GM12878 (cell line): ENCODE measurements at regions not wholly inside any gene's neighbourhood (a gene's known extent, or its start where the extent isn't known, plus 50 kb on each side); places are given as distances from the start of the nearest gene placed in this dataset.

Experiments
- ATAC-seq: fragments of 200-7000 bp; cut with Tn5 transposase; 3 replicates; pipeline ENCODE4 v1.9.1; 2020; ENCODE audit warnings: mild to moderate bottlenecking, moderate library complexity
- BruUV-seq: library from RNA; stranded (reverse); fragments of 400-500 nt; replicated peaks from 2 replicates; lab custom pipeline; 2021; lab: Mats Ljungman, UMichigan
- CTCF ChIA-PET: fragments of 300-600 bp; sonication (Branson Sonifier 250); formaldehyde crosslinking; extraction: SDS; loops from one replicate; lab custom pipeline; 2021; ENCODE audit warnings: inconsistent platforms; lab: Yijun Ruan, JAX
- POLR2A ChIA-PET: fragments of 350-600 bp; formaldehyde crosslinking; extraction: SDS; loops from one replicate; lab custom pipeline; 2021; ENCODE audit warnings: inconsistent platforms; lab: Charles Lee
- RAD21 ChIA-PET: fragments of 300-600 bp; sonication (Branson Sonifier 250); formaldehyde crosslinking; loops from one replicate; lab custom pipeline; 2023; ENCODE audit warnings: antibody characterized with exemption; ENCODE audit not compliant: unreplicated experiment; lab: Charles Lee
- SMC1A ChIA-PET: fragments of 300-600 bp; sonication (Branson Sonifier 250); formaldehyde crosslinking; loops from one replicate; lab custom pipeline; 2023; ENCODE audit not compliant: unreplicated experiment, uncharacterized antibody; lab: Charles Lee
- DNase-seq: peaks from one replicate; pipeline ENCODE4 v3.0.0-alpha.2; 2011; ENCODE audit warnings: low read depth, low spot score
- FAIRE-seq: peaks from 3 replicates; lab custom pipeline; 2011; peaks lifted over from hg19 to GRCh38; lab: Jason Lieb, UNC
- H2AFZ ChIP-seq: 2 replicates; pipeline ENCODE4 v1.6.0; 2011; ENCODE audit warnings: low read depth, low read length, control low read depth; ENCODE audit not compliant: control insufficient read depth
- H3K27ac ChIP-seq: 2 replicates; pipeline ENCODE4 v1.5.1; 2011; ENCODE audit warnings: control low read depth; ENCODE audit not compliant: control insufficient read depth, insufficient read depth
- H3K27me3 ChIP-seq, 2 experiments: replicated peaks in 1 of 2; 2 replicates each; pipeline versions ENCODE4 v1.6.0 to v1.6.1; 2011; ENCODE audit warnings: low read length in 1 of 2; ENCODE audit not compliant: control insufficient read depth in 2 of 2, insufficient read depth in 2 of 2
- H3K36me3 ChIP-seq, 2 experiments: 2 replicates each; pipeline ENCODE4 v1.5.1; 2011; ENCODE audit warnings: low read length in 1 of 2; ENCODE audit not compliant: control insufficient read depth in 2 of 2, insufficient read depth in 2 of 2
- H3K4me1 ChIP-seq: 2 replicates; pipeline ENCODE4 v1.6.1; 2011; ENCODE audit warnings: mild to moderate bottlenecking, low read length, moderate library complexity, mixed read lengths; ENCODE audit not compliant: control insufficient read depth, insufficient read depth
- H3K4me2 ChIP-seq: 2 replicates; pipeline ENCODE4 v1.6.0; 2011; ENCODE audit warnings: control low read depth; ENCODE audit not compliant: control insufficient read depth, insufficient read depth
- H3K4me3 ChIP-seq: fragments of 200-600 bp; sonication (generic); 2 replicates; pipeline ENCODE4 v1.5.1; 2016
- H3K79me2 ChIP-seq: 2 replicates; pipeline ENCODE4 v1.6.0; 2011; ENCODE audit warnings: low read length; ENCODE audit not compliant: control insufficient read depth, insufficient read depth
- H3K9ac ChIP-seq: 2 replicates; pipeline ENCODE4 v1.8.0; 2011; ENCODE audit warnings: low read length, control low read depth, mixed read lengths; ENCODE audit not compliant: control insufficient read depth, insufficient read depth
- H3K9me3 ChIP-seq: replicated peaks from 3 replicates; pipeline ENCODE4 v1.5.1; 2011; ENCODE audit warnings: mild to moderate bottlenecking, low read length; ENCODE audit not compliant: control insufficient read depth, insufficient read depth
- H4K20me1 ChIP-seq: 2 replicates; pipeline ENCODE4 v1.6.0; 2011; ENCODE audit not compliant: control insufficient read depth, insufficient read depth
- CBX5 ChIP-seq: sonication (generic); IDR thresholded peaks from 2 replicates; pipeline ENCODE4 v1.6.1; 2016; ENCODE audit warnings: low read depth, moderate library complexity, mild to moderate bottlenecking, inconsistent platforms
- CREB1 ChIP-seq: IDR thresholded peaks from 2 replicates; pipeline ENCODE4 v1.6.1; 2012; ENCODE audit warnings: low read depth, mild to moderate bottlenecking, inconsistent platforms
- GABPA ChIP-seq: IDR thresholded peaks from 2 replicates; pipeline ENCODE4 v1.6.1; 2014; ENCODE audit warnings: antibody characterized with exemption, low read depth, mild to moderate bottlenecking, inconsistent platforms
- HCFC1 ChIP-seq: fragments of 150-350 bp; IDR thresholded peaks from 2 replicates; pipeline ENCODE4 v1.6.1; 2014; ENCODE audit warnings: low read length
- HDGF ChIP-seq: fragments of 450-650 bp; IDR thresholded peaks from 2 replicates; pipeline ENCODE4 v1.6.1; 2016; ENCODE audit warnings: antibody characterized with exemption
- NFYB ChIP-seq: IDR thresholded peaks from 2 replicates; pipeline ENCODE4 v1.6.1; 2011; ENCODE audit warnings: low read depth, mild to moderate bottlenecking, low read length, improper control_type of control experiment, moderate library complexity; ENCODE audit not compliant: insufficient read depth
- PAX8 ChIP-seq: fragments of 450-650 bp; IDR thresholded peaks from 2 replicates; pipeline ENCODE4 v1.6.1; 2017; ENCODE audit warnings: mild to moderate bottlenecking, moderate library complexity
- POLR2AphosphoS5 ChIP-seq: IDR thresholded peaks from 2 replicates; pipeline ENCODE4 v1.6.1; 2011; ENCODE audit warnings: mild to moderate bottlenecking, low read length, inconsistent platforms
- RCOR1 ChIP-seq: conservative IDR thresholded peaks from 2 replicates; pipeline ENCODE4 v1.6.1; 2012; ENCODE audit warnings: low read depth, low read length, improper control_type of control experiment
- RUNX3 ChIP-seq: IDR thresholded peaks from 2 replicates; pipeline ENCODE4 v1.6.1; 2012; ENCODE audit warnings: low read length, inconsistent platforms
- SMAD5 ChIP-seq: IDR thresholded peaks from 2 replicates; pipeline ENCODE4 v1.6.1; 2016; ENCODE audit warnings: antibody characterized with exemption, low read depth
- SPI1 ChIP-seq: IDR thresholded peaks from 2 replicates; pipeline ENCODE4 v1.6.1; 2011; ENCODE audit warnings: low read depth, mild to moderate bottlenecking, low read length, moderate library complexity, borderline replicate concordance; ENCODE audit not compliant: insufficient read depth
- SREBF2 ChIP-seq: IDR thresholded peaks from 2 replicates; pipeline ENCODE4 v1.6.1; 2012; ENCODE audit warnings: mild to moderate bottlenecking, low read length
- ZZZ3 ChIP-seq: IDR thresholded peaks from 2 replicates; pipeline ENCODE4 v1.6.1; 2011; ENCODE audit warnings: low read depth; ENCODE audit not compliant: control insufficient read depth, insufficient read length
- WGBS: methylation state at CpG from one replicate; pipeline ENCODE4 v1.1.6; 2016; ENCODE audit warnings: low lambda C conversion rate; ENCODE audit not compliant: insufficient replicate concordance, insufficient coverage; ENCODE audit errors: missing lambda C conversion rate; 5-methylcytosine and 5-hydroxymethylcytosine counted together
- in situ Hi-C: fragments of 300-500 bp; cut with MboI; formaldehyde crosslinking; loops from 9 replicates; pipeline ENCODE4 v1.14.3; 2018; ENCODE audit warnings: mixed read lengths
- intact Hi-C: fragments of 100-400 bp; cut with micrococcal nuclease; formaldehyde crosslinking; loops from one replicate; pipeline ENCODE4 v1.14.2; 2022; ENCODE audit not compliant: unreplicated experiment
- TF ChIP-seq, protein P1 (sequence below): fragments of 450-650 bp; formaldehyde crosslinking; IDR thresholded peaks from 2 replicates; pipeline ENCODE4 v1.5.0; 2022; ENCODE audit warnings: mild to moderate bottlenecking, missing genetic modification characterization

- ChIA-PET RAD21 (no interaction called here), POLR2A (no interaction called here), SMC1A (no interaction called here), CTCF (no interaction called here)
- no peaks in the 10 kb centered on the region for H3K79me2 ChIP-seq
- intact Hi-C loops (no loop called here), in situ Hi-C loops (no loop called here)
- BruUV-seq, result no TSS peak
- no peaks in the 10 kb centered on the region; a peak in 1 of 4 replicates for H3K36me3 ChIP-seq
- WGBS, result 78% methylated on average over 23 of the region's 24 CpGs
- no peak for DNase-seq
- no peak overlapping the region for H3K4me2 ChIP-seq
- no peak for TF ChIP-seq HDGF
- no peak for TF ChIP-seq RUNX3
- no peak for TF ChIP-seq RCOR1
- H3K27me3 ChIP-seq, result no peaks in the 10 kb centered on the region
- H3K4me1 ChIP-seq, result no peaks in the 10 kb centered on the region
- no peak for ATAC-seq
- H3K9ac ChIP-seq, result no peak overlapping the region
- no peak overlapping the region for H3K27ac ChIP-seq
- no peak overlapping the region for H2AFZ ChIP-seq
- no peaks in the 10 kb centered on the region for H4K20me1 ChIP-seq
- peaks cover 3% of the 10 kb centered on the region; the same call in 1 of the 3 replicates for H3K9me3 ChIP-seq
- no peak overlapping the region for H3K4me3 ChIP-seq
- FAIRE-seq, result no peak
Observed at GRCh38 chr22:49601614-49602321, 225.9 kb downstream of the BRD1 start.

DNA sequence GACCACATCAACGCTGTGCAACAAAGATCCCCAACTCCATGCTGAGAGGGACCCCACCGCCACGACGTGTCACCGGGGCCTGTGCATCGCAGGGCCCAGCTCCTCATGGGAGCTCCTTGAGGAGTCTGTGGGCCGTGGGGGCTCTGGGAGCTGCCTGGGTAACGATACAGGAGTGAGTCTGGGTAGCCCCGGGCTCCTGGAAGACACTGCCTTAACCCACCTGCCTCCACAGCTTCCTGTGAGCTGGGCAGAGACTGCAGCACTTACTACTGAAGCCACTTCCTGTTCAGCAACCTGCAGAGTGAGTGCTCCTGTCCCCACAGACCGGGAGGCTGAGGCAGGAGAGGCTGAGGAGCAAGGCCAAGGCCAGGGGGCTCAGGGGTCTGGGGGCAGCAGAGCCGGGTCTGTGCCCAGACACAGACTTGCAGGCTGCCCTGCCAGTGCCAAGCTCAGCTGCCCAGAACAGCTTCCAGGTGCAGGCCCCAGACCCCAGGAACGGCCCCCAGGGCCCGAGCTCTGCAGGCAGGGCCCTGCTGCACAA lies 226.7 kb downstream of the BRD1 start:
- Histone ChIP-seq H3K4me2 (no peak overlapping the region), H3K9ac (no peak overlapping the region), H3K36me3 (peaks cover 0 to 3% of the 10 kb centered on the region in 2 experiments; a peak in 2 of 4 replicates), H3K4me3 (no peak overlapping the region), H3K4me1 (no peaks in the 10 kb centered on the region), H3K9me3 (peaks cover 3% of the 10 kb centered on the region; the same call in 1 of the 3 replicates), H3K27me3 (no peaks in the 10 kb centered on the region), H3K79me2 (no peaks in the 10 kb centered on the region), H4K20me1 (no peaks in the 10 kb centered on the region), H2AFZ (no peak overlapping the region), H3K27ac (no peak overlapping the region)
- ATAC-seq (no peak), DNase-seq (no peak), FAIRE-seq (no peak)
- in situ Hi-C loops, result no loop called here
- intact Hi-C loops, result no loop called here
- CTCF ChIA-PET, result no interaction called here
- WGBS, result 52% methylated on average over 13 of the region's 13 CpGs
- SMC1A ChIA-PET, result no interaction called here
- BruUV-seq, result no TSS peak
- POLR2A ChIA-PET, result no interaction called here
- RAD21 ChIA-PET, result no interaction called here
- no peak for TF ChIP-seq NFYB
- no peak for TF ChIP-seq SMAD5
- no peak for TF ChIP-seq CBX5
- TF ChIP-seq CREB1, result no peak
- no peak for TF ChIP-seq GABPA
- TF ChIP-seq HCFC1, result no peak
- no peak for TF ChIP-seq ZZZ3
- no peak for TF ChIP-seq POLR2AphosphoS5
- TF ChIP-seq, protein P1, sequence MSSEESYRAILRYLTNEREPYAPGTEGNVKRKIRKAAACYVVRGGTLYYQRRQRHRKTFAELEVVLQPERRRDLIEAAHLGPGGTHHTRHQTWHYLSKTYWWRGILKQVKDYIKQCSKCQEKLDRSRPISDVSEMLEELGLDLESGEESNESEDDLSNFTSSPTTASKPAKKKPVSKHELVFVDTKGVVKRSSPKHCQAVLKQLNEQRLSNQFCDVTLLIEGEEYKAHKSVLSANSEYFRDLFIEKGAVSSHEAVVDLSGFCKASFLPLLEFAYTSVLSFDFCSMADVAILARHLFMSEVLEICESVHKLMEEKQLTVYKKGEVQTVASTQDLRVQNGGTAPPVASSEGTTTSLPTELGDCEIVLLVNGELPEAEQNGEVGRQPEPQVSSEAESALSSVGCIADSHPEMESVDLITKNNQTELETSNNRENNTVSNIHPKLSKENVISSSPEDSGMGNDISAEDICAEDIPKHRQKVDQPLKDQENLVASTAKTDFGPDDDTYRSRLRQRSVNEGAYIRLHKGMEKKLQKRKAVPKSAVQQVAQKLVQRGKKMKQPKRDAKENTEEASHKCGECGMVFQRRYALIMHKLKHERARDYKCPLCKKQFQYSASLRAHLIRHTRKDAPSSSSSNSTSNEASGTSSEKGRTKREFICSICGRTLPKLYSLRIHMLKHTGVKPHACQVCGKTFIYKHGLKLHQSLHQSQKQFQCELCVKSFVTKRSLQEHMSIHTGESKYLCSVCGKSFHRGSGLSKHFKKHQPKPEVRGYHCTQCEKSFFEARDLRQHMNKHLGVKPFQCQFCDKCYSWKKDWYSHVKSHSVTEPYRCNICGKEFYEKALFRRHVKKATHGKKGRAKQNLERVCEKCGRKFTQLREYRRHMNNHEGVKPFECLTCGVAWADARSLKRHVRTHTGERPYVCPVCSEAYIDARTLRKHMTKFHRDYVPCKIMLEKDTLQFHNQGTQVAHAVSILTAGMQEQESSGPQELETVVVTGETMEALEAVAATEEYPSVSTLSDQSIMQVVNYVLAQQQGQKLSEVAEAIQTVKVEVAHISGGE, result no peak
- TF ChIP-seq PAX8, result no peak
- TF ChIP-seq SREBF2, result no peak
- TF ChIP-seq SPI1, result no peak
